Cardiac fibroblast (primary cell): ENCODE measurements at regions not wholly inside any gene's neighbourhood (a gene's known extent, or its start where the extent isn't known, plus 50 kb on each side); places are given as distances from the start of the nearest gene placed in this dataset.

Experiments
- DNase-seq, 2 donors: peaks; one replicate each; pipeline versions ENCODE4 v3.0.0 to v3.0.0-alpha.2; 2010; ENCODE audit warnings: low read depth in 2 of 2
- H3K4me3 ChIP-seq, 2 donors: replicated peaks in 1 of 2; 1 replicate in 1 of 2; 2 replicates in 1 of 2; pipeline ENCODE4 v1.5.1; 2011; ENCODE audit warnings: low read depth in 2 of 2, low read length in 2 of 2, mild to moderate bottlenecking in 2 of 2, moderate library complexity in 1 of 2
- TF ChIP-seq, protein P1 (sequence below): IDR thresholded peaks from one replicate; pipeline ENCODE4 v1.5.1; 2011; ENCODE audit warnings: low read depth, mild to moderate bottlenecking, low read length, inconsistent platforms

DNA sequence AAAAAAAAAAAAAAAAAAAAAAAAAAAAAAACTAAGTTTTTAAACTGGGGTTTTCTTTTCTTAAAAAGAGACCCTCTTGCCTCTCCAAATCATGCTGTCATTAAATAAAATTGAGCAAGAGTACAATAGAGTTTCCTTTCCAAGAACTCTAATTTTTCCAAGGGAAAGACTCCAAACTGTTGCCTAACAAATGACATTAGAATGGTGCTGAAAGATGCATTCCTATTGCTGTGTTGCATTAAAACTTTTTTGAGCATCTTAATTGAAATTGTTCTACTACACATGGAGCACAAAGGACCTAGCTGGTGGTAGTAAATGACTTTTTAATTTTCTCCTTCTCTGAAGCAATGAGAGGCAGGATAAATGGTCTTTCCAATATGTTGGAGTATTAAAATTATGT is 469.1 kb upstream of the ARHGEF26 start:
- TF ChIP-seq, protein P1, sequence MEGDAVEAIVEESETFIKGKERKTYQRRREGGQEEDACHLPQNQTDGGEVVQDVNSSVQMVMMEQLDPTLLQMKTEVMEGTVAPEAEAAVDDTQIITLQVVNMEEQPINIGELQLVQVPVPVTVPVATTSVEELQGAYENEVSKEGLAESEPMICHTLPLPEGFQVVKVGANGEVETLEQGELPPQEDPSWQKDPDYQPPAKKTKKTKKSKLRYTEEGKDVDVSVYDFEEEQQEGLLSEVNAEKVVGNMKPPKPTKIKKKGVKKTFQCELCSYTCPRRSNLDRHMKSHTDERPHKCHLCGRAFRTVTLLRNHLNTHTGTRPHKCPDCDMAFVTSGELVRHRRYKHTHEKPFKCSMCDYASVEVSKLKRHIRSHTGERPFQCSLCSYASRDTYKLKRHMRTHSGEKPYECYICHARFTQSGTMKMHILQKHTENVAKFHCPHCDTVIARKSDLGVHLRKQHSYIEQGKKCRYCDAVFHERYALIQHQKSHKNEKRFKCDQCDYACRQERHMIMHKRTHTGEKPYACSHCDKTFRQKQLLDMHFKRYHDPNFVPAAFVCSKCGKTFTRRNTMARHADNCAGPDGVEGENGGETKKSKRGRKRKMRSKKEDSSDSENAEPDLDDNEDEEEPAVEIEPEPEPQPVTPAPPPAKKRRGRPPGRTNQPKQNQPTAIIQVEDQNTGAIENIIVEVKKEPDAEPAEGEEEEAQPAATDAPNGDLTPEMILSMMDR = no peak
- DNase-seq = peak in 1 of 2 donors; percentile 61
- H3K4me3 ChIP-seq = no peak overlapping the region

DNA sequence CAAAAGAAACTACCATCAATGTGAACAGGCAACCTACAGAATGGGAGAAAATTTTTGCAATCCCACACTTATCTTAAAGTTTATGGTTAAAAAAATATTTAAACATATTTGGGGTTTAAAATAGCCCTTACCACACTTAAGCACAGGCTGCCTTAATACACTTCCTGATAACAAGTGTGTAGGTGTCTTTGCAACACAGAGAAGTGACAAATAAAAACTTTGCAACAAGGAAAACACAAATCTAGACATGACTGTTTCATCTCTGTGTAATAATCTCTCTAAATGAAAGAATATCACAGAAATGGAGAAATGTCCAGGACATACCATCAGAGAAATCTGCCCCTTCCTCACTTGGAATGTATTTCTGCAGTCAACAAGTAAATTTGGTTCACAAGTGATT is 464.1 kb upstream of the ARHGEF26 start:
- DNase-seq = no peak
- H3K4me3 ChIP-seq = no peak overlapping the region
- TF ChIP-seq, protein P1 = no peak

GRCh38 chr3:153657461-153657860 is 463.7 kb upstream of the ARHGEF26 start:
- TF ChIP-seq, protein P1 = no peak
- H3K4me3 ChIP-seq = no peak overlapping the region
- no peak for DNase-seq

- TF ChIP-seq, protein P1 = no peak
- H3K4me3 ChIP-seq = no peak overlapping the region
- DNase-seq = peak; percentile 5 to 50
Measured at GRCh38 chr3:153658136-153658535, 463.1 kb upstream of the ARHGEF26 start.

- H3K4me3 ChIP-seq = no peak overlapping the region
- DNase-seq = peak in 1 of 2 donors; percentile 5
- TF ChIP-seq, protein P1 = no peak
Measured at GRCh38 chr3:153666991-153667740, 454.0 kb upstream of the ARHGEF26 start.

- H3K4me3 ChIP-seq = no peak overlapping the region
- TF ChIP-seq, protein P1 = no peak
- DNase-seq = no peak
Measured at GRCh38 chr3:153669527-153669926, 451.7 kb upstream of the ARHGEF26 start.

GRCh38 chr3:153670577-153670976 is 450.6 kb upstream of the ARHGEF26 start:
- TF ChIP-seq, protein P1 = no peak
- H3K4me3 ChIP-seq = no peak overlapping the region
- DNase-seq = no peak
